ENCODE measurements at regions not wholly inside any gene's neighbourhood (a gene's known extent, or its start where the extent isn't known, plus 50 kb on each side); places are given as distances from the start of the nearest gene placed in this dataset.
"Not testable (repeated sequence)": the region's sequence is repeated elsewhere in the genome, so short reads cannot be mapped to it uniquely, and the experiment has no call there.

DNA sequence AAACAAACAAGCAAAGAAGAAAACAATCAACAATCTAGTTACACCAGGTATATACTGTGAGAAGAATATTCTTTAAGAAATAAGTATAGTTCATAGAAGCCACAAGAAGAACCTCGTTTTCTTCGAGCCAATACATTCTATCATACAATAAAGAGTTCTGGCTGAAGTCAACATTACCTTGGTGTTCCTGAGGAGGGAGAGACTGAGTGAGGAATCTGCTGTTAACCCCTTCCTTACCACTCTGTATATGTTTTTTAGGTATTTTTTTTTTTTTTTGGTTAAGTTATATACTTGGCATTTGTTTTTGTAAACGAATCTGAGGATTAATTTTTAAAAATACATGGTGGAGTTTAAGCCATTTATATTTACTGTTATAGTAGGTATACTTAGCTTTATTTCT lies 412.5 kb downstream of the NUP35 start:
- no peak for DNase-seq

DNA sequence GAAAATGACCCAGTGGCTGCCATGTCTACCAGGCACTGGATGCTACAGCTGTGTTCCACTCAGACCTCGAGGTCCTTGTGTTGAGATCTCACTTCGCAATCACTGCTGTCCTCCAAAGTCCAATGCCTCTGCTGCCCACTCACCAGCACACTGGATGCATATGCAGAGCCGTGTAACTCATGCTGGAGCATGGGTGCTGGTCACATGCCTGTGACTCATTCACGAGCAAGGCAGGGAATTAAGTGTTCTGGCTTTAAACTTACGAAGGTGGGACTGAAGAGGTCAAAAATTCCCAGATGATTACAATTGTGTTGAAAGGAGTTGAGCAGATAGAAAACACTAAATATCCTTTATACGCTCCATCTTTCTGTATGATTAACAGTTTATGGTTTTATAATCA lies 417.5 kb downstream of the NUP35 start:
- no peak for DNase-seq

GRCh38 chr2:183542606-183543005 lies 418.4 kb downstream of the NUP35 start:
- DNase-seq = no peak

DNA sequence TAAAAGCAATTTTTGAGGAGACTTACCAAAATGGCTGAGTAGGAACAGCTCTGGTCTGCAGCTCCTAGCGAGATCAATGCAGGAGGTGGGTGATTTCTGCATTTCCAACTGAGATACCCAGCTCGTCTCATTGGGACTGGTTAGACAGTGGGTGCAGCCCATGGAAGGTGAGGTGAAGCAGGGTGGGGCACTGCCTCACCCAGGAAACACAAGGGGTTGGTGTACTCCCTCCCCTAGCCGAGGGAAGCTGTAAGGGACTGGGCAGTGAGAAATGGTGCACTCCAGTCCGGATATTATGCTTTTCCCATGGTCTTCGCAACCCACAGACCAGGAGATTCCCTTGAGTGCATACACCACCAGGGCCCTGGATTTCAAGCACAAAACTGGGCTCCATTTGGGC lies 419.0 kb downstream of the NUP35 start:
- DNase-seq = no peak

DNA sequence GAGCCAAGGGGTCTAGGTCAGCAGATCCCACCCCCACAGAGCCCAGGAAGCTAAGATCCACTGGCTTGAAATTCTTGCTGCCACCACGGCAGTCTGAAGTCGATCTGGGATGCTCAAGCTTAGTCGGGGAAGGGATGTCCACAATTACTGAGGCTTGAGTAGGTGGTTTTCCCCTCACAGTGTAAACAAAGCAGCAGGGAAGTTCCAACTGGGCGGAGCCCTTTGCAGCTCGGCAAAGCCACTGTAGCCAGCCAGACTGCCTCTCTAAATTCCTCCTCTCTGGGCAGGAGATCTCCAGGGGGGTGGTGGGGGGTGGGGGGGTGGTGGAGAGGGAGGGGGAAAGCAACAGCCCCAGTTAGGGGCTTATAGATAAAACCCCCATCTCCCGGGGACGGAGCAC lies 419.5 kb downstream of the NUP35 start:
- DNase-seq = no peak

DNA sequence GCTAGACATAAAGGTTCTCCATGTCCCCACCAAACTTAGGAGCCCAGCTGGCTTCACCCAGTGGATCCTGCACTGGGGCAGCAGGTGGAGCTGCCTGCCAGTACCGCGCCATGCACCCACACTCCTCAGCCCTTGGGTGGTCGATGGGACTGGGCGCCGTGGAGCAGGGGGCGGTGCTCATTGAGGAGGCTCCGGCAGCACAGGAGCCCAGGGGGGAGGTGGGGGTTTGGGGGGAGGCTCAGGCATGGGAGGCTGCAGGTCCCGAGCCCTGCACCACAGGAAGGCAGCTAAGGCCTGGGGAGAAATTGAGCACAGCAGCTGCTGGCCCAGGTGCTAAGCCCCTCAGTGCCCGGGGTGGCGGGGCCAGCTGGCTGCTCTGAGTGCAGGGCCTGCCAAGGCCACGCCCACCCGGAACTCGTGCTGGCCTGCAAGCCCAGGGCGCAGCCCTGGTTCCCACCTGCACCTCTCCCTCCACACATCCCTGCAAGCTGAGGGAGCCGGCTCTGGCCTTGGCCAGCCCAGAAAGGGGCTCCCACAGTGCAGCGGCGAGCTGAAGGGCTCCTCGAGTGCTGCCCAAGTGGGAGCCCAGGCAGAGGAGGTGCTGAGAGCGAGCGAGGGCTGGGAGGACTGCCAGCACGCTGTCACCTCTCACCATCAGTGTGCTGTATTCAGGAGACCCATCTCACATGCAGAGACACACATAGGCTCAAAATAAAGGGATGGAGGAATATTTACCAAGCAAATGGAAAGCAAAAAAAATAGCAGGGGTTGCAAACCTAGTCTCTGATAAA lies 422.5 kb downstream of the NUP35 start:
- DNase-seq = not testable (repeated sequence)

DNA sequence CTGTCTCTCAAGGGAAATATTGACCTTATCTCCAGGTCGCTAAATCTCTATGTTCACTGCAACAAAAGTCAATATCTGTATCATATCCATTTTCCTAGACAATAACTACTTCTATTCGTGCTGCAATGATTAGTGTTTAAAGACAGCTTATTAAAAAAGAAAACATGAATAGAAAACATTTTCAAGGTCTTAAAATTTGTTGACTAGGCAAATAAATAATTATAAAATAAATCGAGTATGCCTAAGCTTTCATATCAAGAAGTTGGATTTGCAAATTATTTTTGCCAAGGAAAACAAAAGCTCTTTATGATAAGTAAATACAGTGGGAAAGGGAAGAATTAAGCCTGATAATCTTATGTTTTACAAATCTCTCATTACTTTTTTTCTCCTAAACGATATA lies 428.5 kb downstream of the NUP35 start:
- no peak for DNase-seq

GRCh38 chr2:183564726-183565125 lies 440.5 kb downstream of the NUP35 start:
- no peak for DNase-seq

GRCh38 chr2:183575481-183575880 lies 451.2 kb downstream of the NUP35 start:
- DNase-seq = no peak

- DNase-seq = no peak
Measured at GRCh38 chr2:183579686-183580085, 455.4 kb downstream of the NUP35 start.

DNA sequence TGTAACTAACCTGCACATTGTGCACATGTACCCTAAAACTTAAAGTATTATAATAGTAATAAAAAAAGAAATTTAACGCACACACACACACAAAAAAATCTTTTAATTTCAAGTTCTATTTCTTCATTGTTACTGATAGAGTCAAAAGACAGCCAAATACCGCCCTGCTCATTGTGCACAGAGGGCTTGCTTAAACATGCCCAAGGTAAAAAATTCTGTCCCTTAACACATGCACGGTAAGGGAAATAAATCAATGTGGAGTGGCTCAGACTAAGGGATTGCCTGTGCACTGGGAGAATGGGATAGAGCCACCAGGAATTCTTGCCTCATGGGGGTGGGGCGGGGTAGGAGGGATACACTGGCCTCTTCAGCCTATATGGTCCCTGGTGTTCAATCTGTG lies 468.0 kb downstream of the NUP35 start:
- DNase-seq = no peak

GRCh38 chr2:183594150-183594549 lies 469.9 kb downstream of the NUP35 start:
- no peak for DNase-seq

DNA sequence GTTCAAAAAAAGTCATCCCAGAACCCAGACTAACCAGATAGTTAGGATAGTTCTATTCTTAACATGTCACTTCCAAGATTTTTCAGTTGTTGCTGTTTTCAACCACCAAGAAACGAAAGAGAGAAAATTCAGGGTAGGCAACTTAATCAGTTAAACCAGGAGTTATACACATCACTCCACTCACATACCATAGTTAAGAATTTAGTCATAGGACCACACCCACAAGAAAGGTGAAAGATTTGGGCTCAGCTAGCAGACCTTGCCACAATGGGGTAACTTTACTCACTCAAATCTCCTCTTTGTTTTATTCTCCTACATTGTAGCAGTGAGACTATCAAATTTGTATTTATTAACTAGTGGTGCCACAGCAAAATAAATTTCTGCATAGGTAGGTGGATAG lies 473.6 kb downstream of the NUP35 start:
- DNase-seq = no peak

DNA sequence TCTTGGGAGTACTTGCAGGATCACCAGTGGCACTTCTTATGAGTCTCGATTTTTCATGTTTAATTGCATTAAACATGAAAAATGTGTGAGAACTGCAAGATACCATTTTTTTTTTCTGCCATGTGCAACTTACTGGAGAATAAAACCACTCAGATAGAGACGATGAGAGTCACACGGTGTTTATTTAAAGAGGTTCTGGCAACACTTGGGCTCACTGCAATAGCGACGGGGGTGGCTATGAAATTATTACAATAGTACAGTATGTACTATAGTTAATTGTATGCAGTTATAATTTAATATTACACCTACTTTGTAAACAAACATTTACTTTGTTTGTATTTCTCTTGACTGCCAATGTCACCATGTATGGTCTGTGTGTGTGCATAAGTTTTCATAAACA lies 479.8 kb downstream of the NUP35 start:
- DNase-seq = no peak

- no peak for DNase-seq
Measured at GRCh38 chr2:183605440-183605839, 481.2 kb downstream of the NUP35 start.

- no peak for DNase-seq
Measured at GRCh38 chr2:183606022-183606717, 481.9 kb downstream of the NUP35 start.

- DNase-seq = no peak
Measured at GRCh38 chr2:183606718-183607085, 482.5 kb downstream of the NUP35 start.

DNA sequence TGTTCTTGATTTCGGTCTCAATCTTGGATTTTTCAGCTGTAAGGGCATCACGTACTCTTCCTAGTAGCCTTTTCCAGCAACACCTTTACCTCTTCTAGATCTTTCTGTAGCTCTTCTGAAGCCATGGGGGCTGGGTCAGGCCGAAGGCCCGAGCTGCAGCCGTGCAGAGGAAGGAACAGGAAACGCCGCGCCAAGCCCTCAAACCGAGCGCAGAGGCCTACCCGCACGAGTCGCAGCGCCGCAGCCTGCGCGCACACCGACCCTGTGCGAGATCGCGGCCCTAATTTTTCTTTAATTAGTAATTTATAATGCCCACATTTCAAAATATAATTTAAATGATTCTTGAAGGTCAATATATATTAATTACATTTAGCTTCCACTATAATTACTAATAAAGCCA lies 483.8 kb downstream of the NUP35 start:
- no peak for DNase-seq

DNA sequence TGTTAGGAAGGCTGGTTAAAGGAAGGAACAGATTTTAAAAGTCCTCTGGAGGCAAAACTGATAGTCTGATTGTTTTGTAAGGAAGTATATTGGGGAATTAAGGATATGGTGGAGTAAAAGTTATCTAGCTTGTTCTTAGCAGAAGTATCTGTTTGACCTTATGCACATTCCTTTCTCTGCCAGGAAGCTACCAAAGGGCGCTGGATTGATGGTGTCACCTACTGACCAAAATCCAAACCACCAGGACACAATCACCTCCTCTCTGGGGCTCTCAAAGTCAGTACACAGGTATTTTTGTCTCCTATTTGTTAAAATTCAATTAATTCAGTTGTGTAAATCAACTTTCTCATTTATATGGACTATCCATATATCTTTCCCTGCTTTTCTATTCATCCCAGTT lies 484.5 kb downstream of the NUP35 start:
- DNase-seq = no peak

DNA sequence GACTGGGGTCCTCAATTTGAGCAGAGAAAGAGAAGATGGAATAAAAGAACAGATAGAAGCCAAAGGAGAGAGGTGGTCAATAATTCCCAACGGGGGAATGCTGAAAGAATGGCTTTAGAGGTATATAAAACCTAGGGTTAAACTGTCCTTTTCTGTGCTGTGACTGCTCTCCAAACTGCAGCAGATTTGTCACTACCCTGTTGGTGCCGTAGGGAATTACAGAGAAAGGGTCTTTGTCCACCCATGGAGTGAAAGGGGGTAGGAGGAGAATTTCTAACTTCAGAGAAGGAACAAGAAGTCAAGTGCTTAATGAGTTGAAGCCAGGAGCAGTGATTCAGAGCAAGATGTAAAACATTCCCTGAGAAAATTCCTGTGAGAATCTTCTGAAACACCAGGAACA lies 486.5 kb downstream of the NUP35 start:
- DNase-seq = no peak

DNA sequence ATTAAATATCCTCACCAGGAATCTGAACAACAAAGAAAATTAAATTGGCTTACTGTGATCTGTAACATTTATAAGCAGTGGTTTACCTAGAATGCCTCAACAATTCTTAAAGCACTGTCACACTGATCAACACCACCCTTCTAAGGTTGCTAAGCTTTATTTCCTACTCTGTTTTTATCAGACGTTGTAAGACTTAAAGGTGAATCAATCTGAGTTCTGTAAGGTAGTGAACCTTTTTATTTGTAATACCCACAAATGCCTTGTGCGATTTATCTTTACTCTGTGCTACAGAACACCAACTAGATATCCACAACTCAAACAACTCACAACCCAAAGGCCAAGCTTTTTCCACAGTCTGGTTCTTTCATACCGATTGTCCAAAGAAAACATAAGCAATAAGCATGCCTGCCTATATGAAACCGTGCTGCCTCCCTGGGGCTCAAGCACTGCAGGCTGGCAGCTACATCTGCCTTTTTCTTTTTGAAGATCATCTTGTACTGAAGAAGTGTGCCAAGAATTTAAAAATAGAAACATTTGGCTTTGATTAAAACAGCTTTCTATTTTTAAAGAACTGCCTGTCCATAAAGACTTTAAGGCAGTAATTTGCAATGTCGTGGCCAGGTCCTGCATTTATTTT lies 490.7 kb downstream of the NUP35 start:
- no peak for DNase-seq

- no peak for DNase-seq
Measured at GRCh38 chr2:183623227-183623626, 499.0 kb downstream of the NUP35 start.

DNA sequence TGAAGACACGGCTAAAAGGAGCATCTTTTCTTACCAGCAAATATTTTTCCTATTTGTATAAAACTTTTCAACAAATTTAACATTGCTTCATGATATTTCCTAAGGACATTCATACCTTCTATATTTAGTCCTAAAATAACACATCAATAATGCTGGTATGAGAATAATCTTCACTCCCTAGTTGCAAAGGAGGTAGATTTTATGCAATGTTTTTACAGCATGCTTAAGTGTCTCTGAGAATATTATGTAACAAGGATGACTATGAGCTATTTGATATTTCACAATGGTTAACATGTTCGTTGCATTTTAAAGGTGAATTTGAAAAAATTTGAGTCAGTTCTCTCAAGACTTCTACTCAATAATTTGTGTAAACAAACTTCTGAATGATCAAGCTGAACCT lies 506.7 kb downstream of the NUP35 start:
- DNase-seq = no peak

GRCh38 chr2:183656121-183656520 lies 531.9 kb downstream of the NUP35 start:
- no peak for DNase-seq

All from CD4-positive, alpha-beta T cell treated with Interleukin-4 for 1 hour (primary cell).